HG03066 (cell line): ENCODE measurements at regions not wholly inside any gene's neighbourhood (a gene's known extent, or its start where the extent isn't known, plus 50 kb on each side); places are given as distances from the start of the nearest gene placed in this dataset.

Experiments
- ATAC-seq: cut with Tn5 transposase; IDR thresholded peaks from one replicate; pipeline ENCODE4 v1.9.1; 2021; ENCODE audit warnings: low read depth; ENCODE audit not compliant: unreplicated experiment

DNA sequence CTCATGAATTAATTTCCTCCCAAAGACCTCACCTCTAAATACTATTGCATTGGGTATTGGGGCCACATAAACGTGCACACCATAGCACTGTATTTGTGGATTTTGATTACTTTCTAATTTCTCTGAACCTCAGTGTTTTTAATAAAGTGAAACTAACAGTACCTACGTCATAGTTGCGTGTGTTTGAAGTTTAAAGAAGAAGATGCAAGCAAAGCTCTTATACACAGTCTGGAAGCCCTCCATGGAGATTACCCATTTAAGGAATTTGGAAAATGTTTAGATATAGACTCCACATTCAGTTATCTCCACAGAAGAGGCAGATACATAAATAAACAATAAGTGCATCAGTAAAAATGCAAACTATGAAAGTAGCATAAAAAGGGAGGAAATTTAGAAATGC lies 581.1 kb upstream of the GBE1 start:
- ATAC-seq, result no peak

DNA sequence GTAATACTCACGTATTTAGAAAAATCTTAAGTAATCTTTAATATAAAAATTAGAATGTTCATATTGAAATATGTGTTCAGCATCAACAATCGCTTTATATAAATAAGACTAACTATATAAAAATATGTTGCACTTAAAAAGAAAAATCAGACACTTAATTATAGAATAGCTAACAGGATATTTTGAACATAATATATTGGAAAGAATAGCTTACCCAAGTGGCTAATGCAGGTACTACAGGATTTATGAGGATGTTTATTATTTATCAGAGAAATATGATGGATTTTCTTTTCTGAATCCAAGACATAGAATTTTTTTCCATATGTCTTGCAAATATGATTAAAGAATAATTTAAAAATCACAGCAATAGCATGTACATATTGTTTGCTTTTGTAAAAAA lies 567.9 kb upstream of the GBE1 start:
- ATAC-seq, result no peak

DNA sequence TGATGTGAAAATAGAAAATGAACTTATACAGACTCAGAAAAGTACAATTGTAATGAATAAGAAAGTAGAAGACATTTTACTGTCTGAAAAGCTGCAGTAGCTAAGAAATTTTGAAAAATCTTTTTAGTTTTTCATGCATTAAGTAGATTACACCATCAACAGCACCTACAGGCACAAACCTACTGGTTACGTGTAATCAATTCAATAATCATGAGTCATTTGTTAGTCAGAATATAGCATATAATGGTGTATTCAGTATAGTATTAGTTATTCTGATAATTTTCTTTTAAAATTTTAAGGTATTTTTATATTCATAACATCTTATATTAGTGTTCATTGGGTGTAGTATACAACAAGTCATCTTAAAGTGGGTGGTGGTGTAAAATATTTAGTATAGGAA lies 550.5 kb upstream of the GBE1 start:
- ATAC-seq, result no peak

DNA sequence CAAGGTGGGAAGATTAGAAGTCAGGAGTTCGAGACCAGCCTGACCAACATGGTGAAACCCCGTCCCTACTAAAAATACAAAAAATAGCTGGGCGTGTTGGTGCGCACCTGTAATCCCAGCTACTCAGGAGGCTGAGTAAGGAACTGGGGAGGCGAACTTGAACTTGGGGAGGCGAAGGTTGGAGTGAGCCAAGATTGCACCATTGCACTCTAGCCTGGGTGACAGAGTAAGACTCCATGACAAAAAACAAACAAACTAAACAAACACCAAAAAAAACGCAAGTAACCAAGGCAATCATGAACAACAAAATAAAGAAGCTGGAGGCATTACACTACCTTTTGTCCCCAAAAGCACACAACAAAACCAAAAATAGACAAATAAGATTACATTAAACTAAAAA lies 547.3 kb upstream of the GBE1 start:
- no peak for ATAC-seq

DNA sequence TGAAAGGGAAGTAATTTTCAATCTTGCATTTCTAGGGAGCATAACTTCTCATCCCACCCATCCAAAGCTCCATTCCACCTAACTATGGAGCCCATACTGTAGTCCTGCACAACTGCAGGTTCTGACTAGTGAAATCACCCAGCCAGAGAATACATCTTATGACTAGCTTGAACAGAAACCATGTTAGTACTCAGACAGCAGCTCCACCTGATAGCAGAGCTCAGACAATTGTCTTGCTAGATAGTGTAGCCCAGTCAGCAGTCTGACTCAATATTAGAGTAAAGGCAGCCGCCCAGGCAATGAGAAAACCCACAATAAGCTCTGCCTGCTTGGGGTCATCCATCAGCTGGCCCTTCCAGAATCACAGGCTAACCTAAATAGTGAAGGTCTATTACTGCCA lies 544.7 kb upstream of the GBE1 start:
- ATAC-seq, result no peak

DNA sequence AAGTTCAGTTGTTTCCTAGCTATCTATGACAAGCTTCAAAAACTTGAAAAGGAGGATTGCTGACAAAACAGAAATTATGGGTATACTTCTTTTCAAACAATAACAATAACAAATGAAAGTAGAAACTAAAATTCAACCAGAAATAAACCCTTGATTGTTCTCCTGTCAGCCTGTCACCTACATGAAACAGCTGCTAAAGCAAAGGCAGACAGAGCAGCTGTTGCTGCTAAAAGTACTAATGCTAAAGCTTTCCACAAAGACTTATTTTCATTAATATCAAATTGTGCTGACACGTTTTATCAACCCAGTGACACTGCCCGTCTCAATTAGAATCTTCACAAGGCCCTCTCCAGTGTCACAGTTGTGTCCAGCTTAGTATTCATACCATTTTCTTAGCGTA lies 533.2 kb upstream of the GBE1 start:
- ATAC-seq, result peak; percentile 49

DNA sequence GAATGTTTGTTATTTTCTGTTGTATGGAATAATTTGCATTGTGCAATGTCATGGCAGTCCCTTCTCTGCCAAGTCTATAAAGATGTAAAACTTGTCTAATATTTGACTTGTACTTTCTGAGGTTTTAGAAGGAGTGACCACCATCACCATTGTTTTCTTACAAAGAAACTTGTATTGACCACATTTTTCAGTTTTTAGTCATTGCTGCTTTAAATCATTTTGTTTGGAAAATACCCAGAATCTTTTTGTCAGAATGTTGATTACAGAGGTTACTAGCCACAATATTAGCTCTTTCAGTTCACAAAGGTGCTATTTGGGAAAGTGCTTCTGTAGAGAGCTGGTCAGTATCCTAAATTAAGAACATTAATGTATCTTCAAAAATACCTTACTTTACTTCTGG lies 532.4 kb upstream of the GBE1 start:
- peak; percentile 71 for ATAC-seq

DNA sequence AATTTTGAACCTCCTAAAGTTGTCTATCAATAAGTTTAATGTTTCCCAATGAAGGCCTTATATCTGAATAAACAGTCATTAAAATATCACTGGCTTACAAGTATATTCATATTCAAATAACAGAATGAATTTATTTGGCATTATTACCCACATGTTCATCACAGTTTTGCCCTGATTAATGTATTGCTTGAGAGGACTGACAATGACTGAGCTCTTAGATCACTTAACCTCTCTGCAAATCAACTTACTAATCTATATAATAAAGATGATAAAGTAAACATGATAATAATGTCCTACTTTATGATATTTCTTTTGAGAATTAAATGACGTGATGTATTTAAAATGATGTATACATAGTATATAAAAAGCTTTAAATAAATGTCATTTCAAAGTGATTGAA lies 532.0 kb upstream of the GBE1 start:
- ATAC-seq, result no peak

DNA sequence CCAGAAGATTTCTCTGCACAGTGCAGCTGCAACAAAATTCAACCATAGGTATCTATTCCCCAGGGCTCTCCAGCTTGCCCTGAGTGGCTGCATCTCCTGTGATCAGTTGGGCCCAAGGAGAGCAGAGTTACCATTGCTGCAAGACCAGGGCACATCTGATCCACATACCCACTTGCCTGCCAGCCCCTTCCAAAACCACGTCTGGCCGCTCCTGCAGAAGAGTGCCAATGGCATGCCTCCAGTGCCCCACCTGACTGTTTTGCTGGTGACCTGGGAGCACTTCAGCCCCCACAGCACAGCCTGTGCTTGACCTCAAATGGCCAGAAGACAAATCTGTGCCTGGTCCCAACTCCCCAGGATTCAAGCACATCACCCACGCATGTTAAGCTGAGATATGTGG lies 526.1 kb upstream of the GBE1 start:
- no peak for ATAC-seq

DNA sequence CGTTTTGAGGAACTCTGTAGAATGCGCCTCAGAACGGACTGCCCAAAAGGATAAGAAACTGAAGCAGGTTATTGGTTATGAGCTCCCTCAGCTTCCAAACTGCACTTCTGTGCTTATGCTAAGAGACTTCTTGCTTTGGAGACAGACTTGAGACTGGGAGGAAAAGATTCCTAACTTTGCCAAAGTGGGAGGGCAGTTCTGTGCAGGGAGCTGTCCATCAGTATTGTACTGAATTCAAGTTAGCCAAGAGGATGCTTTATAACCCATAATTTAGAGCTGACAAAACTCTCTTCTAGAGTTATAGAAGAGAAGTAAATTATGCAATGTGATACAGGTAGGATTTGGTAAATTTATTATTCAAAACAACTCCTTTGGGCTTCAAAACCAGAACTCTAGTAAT lies 519.8 kb upstream of the GBE1 start:
- no peak for ATAC-seq

DNA sequence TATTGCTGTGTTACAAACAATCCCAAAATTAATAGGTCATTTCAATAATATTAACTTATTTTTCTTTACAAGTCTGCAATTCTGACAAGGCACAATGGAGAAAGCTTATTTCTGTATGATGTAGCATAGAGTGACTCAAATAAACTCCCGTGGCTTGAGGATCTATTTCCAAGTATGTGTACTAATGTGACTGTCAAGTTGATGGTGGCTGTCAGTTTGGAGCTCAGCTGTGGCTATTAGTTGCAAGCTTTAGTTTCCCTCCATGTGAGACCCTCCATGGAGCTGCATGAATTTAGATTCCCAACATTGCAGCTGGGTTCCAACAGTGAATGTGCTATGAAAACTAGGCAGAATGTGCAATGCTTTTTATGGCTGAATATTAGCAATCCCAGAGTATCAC lies 515.5 kb upstream of the GBE1 start:
- ATAC-seq, result no peak

DNA sequence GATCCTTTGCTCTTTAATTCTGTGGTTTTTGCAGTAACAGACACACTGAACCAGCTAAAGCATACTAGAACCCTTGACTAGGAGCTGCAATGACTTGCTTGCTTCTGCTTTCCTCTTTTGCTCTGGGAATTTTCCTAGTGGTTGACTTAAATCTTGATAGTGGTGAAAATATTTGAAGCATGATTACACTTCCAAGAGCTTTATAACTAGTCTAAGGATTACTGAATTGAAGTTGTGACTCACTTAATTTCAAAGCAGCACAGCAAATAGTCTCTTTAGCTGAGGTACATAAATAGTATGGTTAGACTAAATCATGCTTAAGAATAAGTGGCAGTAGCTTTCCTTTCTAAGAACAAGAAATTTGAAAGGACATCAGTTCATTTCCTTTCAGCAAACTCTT lies 513.5 kb upstream of the GBE1 start:
- ATAC-seq, result no peak

DNA sequence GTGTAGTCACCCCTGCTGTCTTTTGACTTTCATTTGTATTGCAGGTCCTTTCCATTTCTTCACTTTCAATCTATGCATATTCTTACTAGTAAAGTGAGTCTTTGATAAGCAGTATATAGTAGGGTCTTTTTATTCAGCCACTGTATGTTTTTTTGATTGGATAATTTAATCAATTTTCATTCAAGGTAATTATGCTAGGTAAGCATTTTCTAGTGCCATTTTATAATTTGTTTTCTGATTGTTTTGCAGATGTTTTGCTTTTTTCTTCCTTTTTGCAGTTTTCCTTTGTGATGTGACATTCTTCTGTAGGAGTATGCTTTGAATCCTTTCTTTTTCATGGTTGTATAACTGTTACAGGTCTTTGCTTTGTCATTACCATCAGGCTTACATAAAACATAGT lies 504.3 kb upstream of the GBE1 start:
- ATAC-seq, result no peak

DNA sequence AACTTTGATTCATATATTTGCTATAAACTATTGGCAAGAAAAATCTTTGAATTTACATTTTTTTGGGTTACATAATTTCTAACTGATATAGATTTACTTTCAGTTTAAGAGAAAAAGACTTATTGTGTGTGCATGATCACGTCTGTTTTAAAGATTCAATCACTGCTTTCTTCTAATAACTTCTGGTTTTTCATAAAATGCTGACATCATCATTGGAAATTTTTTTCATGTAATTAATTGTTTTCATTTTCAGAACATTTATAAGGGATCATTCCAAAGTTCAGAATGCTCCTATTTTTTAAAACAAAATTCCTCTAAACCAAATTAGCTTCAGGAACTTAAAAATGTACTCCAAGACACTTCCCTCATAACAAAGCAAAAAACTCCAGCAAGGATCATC lies 500.7 kb upstream of the GBE1 start:
- no peak for ATAC-seq

DNA sequence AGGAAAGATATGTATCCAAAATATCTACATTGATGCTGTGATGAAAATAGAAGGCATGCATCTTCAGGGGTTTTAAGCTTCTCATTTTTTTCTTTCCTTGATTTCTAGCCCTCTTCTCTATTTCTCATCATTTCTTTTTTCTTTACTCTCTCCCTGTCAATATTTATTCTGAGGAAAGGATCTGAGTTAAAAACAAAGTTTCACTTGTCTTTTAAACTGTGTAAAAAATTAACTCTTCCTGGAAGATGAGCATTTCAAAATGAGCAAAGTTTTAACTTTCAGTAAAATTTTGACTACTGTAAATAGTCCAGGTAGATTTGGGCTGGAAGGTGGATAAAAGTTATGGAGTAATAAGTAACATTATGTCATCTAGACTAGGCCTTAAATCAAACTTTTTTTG lies 500.2 kb upstream of the GBE1 start:
- ATAC-seq, result no peak

DNA sequence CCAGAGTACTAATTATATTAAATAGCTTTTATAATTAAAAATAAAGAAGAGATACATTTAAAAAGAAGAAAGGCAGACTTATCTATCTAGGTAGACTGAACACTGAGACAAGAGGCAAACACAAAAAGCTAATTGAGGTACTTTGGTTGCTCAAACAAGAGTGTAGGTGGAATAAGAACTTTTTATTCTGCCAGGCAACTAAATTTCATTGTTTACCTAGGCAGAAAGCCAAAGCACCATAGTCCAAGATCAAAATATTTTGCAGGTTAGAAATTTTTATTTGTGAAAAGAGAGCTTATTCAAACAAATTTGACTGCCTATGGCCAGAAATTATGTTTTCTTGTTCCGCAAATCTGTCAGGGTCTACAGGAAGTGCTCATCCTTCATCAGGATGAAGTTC lies 499.6 kb upstream of the GBE1 start:
- no peak for ATAC-seq

DNA sequence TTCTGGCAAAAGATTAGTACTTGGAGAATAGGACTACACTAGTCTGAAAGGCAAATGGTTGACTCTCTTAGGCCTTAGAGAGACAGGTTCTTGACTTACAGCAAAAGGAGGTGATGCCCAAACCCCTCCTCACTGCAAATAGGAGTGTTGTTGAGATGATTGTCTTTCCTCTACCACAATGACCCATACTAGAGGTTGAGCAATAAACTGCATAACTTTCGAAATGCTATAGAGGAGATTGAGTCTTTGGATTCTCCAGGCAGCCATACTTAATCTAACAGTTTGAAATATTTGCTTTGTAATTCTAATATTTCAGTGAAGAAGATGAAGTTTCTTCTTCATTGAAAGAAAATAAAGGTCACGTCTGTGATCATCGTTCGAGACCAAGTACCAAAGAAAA lies 498.5 kb upstream of the GBE1 start:
- no peak for ATAC-seq

DNA sequence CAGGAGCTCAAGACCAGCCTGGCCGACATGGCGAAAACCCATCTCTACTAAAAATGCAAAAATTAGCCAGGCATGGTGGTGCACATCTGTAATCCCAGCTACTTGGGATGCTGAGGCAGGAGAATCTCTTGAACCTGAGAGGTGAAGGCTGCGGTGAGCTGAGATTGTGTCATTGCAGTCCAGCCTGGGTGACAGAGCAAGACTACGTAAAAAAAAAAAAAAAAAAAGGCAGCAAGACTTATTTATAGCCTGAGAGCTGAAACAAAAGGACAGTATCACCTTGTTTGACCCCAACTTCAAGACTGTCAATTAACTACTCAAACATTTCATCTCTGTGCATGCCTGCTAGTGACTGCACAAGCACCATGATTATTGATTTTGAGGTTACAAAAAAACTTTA lies 478.9 kb upstream of the GBE1 start:
- no peak for ATAC-seq

DNA sequence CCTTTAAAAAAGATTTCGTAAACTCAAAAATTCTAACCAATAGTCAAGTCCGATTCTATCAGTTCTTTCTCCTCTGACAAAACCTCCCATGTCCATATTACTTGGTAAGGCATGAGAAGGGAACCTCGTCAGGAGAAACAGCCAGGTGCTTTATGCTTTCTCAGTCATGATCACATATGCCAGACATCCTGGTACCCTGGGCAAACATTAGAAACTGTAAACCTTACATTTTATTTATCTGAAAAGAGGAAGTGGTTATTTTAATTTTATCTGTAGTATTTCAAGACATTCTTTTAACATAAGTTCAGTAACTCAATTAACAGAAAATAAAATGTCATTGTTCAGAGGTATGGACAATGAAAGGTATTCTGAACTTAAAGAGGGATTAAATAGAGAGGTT lies 474.8 kb upstream of the GBE1 start:
- ATAC-seq, result no peak

DNA sequence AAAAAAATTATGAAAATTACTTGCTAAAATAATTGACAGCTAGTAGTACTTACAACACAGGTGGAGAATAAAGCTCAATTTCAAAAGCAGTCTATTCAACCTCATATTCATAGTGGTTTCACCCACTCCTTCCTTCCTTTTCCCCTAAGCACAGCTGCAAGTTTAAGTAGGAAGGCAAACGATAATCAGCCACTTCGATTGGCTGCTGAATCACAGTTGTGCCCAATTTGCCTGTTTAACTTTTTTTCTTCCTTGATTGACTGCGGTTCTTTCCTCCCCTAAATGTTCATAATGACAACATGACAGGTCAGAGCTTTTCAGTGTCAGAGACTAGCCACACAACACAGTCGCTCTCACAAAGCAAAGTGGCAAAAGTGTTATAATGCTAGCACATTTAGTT lies 468.0 kb upstream of the GBE1 start:
- peak; percentile 73 for ATAC-seq

DNA sequence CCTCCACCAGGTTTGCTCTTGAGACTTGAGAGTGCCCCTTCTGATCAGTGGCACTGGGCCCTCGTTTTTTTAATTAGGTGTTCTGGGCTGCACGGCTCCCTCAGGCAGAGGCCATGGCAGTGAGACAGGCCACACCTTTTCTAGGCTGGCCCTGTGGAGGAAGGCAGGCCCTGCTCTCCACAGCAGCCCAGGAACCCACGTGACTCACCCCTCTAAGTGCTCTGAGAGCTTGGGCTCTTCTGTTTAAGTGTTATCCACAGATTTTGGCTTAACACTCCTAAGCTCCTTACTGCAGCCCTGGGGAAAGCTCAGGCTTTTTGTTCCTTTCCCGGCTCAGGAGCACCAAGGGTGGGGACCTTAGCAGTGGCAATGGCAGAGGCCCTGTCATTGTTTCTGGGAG lies 463.2 kb upstream of the GBE1 start:
- ATAC-seq, result no peak

DNA sequence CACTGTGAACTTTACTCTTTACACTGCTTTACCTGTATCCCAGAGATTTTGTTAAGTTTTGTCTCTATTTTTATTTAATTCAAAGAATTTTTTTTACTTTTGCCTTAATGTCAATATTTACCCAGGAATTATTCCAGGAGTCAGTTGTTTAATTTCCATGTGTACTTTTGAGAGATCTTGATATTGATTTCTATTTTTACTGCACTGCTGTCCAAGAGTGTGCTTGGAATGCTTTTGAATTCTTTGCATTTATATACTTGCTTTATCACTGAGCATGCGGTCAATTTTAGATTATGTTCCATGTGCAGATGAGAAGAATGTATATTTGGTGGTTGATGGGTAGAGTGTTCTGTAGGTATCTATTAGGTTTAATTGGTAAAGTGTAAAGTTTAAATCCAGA lies 461.0 kb upstream of the GBE1 start:
- ATAC-seq, result no peak

DNA sequence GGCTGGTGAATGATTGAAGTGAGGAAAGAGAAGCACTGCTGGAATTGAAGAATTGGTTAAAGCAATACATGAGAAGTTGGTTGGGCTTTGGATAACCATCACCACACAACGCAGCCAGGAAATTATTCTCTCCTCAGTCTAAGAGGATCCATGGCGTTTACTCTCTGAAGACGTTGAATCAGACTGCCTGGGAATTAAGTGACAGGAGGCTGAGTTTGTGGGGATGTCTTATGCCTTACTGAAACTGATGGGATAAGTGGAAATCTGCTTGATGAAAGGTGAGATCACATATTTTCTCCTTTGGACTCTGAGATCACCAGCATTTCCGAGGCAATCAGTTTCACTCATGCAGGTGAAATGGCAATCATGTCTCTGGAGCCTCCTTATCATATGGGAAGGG lies 456.1 kb upstream of the GBE1 start:
- ATAC-seq, result no peak
